HFF-Myc (cell line): ENCODE measurements at regions not wholly inside any gene's neighbourhood (a gene's known extent, or its start where the extent isn't known, plus 50 kb on each side); places are given as distances from the start of the nearest gene placed in this dataset.

Experiments used
- DNase-seq: peaks from one replicate; pipeline ENCODE4 v3.0.0-alpha.2; 2011; ENCODE audit warnings: low read depth; ENCODE audit errors: extremely low read depth
- H3K4me3 ChIP-seq: replicated peaks from 2 replicates; pipeline ENCODE4 v1.5.1; 2011; ENCODE audit warnings: low read depth, mild to moderate bottlenecking, control low read depth, low read length
- TF ChIP-seq, protein P1 (sequence below): IDR thresholded peaks from 2 replicates; pipeline ENCODE4 v1.5.1; 2012; ENCODE audit warnings: mild to moderate bottlenecking, low read depth, low read length, control low read depth; ENCODE audit errors: missing control alignments

DNA sequence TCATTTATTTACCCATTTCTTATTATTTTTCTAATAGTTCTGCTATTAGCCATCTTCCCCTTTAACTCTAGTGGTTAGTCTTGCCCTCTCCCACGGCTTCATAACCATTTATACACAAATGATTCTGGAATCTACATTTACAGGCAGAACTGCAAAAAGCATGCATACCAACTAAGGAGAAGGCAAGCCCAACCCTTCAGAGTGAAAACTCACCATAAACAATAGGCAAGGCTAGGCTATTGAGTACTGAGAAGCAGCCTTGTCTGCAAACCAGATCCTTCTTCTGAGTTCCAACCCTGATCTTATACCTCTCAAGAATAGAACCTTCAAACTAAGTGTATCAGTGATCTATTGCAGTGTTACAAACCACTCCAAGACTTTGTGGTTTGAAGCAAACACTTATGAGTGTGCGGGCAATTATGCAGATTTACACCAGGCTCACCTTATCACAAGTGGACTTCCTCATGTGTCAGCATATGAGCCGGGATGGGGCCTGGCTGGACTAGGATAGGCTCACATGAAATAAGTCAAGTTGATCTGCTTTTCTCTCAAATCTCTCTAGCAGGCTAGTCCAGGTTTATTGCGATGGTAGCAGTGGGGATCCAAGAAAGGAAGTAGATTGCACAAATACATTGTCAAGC is 896.9 kb upstream of the PHF14 start:
- H3K4me3 ChIP-seq = no peak overlapping the region
- no peak for DNase-seq
- TF ChIP-seq, protein P1, sequence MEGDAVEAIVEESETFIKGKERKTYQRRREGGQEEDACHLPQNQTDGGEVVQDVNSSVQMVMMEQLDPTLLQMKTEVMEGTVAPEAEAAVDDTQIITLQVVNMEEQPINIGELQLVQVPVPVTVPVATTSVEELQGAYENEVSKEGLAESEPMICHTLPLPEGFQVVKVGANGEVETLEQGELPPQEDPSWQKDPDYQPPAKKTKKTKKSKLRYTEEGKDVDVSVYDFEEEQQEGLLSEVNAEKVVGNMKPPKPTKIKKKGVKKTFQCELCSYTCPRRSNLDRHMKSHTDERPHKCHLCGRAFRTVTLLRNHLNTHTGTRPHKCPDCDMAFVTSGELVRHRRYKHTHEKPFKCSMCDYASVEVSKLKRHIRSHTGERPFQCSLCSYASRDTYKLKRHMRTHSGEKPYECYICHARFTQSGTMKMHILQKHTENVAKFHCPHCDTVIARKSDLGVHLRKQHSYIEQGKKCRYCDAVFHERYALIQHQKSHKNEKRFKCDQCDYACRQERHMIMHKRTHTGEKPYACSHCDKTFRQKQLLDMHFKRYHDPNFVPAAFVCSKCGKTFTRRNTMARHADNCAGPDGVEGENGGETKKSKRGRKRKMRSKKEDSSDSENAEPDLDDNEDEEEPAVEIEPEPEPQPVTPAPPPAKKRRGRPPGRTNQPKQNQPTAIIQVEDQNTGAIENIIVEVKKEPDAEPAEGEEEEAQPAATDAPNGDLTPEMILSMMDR = no peak

DNA sequence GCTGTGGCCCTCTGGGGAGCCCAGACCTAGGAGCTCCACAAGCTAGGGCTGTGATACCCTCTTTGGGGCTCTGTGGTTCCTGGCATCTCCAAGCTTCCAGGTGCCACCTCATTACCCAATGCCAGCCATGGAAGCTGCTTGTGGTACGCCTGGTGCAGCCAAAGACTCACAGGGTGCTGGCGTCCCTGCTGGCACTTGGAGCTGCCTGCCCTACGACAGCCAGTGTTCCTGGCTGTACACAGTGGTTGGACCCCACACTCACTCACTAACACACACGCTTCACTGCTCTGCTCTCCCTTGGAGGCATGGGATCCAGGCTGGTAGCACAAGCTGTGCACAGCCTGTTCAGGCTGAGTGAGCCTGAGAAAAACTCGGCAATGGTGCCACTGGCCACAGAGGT is 894.1 kb upstream of the PHF14 start:
- DNase-seq = no peak
- TF ChIP-seq, protein P1 = no peak
- no peak overlapping the region for H3K4me3 ChIP-seq

DNA sequence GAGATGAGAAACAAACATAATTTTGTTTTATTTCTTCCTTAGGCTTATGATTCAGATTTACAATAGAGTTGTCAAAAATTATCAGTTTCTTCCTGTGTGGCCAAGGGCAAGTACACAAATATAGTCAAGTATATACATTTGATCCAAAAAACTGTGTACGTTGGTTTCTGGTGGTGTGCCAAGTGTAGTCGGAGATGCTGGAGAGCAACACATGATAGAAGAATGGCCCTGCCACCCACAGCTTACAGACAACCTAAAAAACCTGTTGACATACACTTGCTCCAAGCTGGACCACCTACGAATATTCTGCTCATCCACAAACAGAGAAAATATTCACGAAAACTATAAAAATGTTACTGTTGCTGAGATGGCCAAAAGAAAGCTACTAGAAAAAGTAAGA is 890.8 kb upstream of the PHF14 start:
- H3K4me3 ChIP-seq = no peak overlapping the region
- TF ChIP-seq, protein P1 = no peak
- DNase-seq = no peak

DNA sequence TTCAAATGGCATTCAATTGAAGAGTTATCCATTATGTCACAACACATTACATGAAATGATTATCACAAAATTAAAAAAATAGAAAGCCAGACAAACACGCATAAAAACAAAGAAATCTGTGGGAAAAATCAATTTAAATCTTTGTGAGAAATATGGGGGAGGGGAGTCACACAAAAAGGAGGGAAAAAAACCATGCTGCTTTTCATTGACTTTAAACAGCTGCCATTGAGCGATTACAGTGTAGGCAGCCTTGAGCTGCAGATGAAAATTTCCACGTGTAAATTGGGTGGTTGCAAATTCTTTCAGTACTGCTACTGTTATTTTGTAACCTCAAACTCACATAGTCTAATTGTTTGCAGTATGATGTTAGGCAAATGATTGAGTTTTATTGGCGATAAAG is 889.9 kb upstream of the PHF14 start:
- DNase-seq = no peak
- TF ChIP-seq, protein P1 = no peak
- no peak overlapping the region for H3K4me3 ChIP-seq

DNA sequence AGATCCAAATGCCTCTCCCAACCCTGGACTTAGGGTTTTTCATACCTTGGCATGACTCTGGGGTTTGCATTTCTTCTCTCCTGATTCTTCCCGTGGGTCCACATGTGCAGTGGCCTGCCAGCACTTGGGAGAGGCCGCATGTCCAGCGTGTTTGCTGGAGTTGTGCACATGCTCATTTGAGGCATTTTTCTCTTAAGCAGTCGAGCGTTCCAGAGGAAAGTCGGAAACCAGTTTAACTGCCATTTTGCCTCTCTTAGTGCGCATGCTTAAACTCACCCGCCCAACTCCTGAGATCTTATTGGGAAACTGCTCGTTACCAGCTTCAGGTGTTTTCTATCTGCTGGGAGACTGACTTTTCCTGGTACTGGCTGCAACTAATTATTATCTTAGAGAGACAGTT is 888.4 kb upstream of the PHF14 start:
- no peak for DNase-seq
- TF ChIP-seq, protein P1 = no peak
- no peak overlapping the region for H3K4me3 ChIP-seq

DNA sequence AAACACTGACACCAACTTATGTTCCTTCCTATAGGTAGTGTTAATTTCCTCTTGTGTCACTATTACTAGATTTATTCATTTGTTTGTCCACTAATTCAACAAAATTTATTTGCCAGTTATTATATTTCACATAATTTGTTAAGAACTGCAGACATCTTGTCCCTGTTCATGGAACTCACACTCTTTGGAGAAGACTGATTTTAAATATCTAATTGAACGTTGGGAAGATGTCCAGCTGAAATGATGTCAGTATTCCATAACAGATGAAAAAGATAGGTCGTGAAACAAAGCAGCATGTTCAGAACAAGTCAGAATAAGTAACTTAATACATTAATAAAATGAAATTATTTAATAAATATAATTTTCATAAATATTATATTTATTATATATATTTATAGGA is 873.1 kb upstream of the PHF14 start:
- H3K4me3 ChIP-seq = no peak overlapping the region
- DNase-seq = no peak
- TF ChIP-seq, protein P1 = no peak

DNA sequence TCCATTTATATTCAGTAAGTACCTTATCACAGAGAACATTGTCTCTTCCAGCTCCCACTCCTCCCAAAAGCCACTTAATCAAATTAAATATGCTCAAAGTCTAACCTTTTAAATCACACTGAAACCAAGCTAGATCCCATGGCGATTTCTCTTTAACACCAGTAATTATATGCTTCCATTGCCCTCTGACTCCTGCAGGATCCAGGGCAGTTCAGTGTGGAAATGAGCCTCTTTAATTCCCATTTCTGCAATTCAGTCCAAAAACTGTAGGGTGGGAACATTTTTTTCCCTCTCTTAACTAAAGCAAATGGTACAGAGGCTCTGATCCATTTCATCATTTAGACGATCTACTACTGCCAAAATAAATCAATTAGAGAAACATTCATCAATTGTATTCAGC is 872.3 kb upstream of the PHF14 start:
- no peak for DNase-seq
- no peak overlapping the region for H3K4me3 ChIP-seq
- TF ChIP-seq, protein P1 = no peak
